B cell (primary cell): ENCODE measurements at regions not wholly inside any gene's neighbourhood (a gene's known extent, or its start where the extent isn't known, plus 50 kb on each side); places are given as distances from the start of the nearest gene placed in this dataset.

Source experiments
- ATAC-seq: fragments of 200-7000 bp; cut with Tn5 transposase; one replicate; pipeline ENCODE4 v1.10.0; 2021; ENCODE audit warnings: low read depth, mild to moderate bottlenecking, moderate number of reproducible peaks, moderate library complexity
- CTCF ChIA-PET: fragments of 350-600 bp; sonication (Branson Sonifier 250); formaldehyde crosslinking; loops from one replicate; lab custom pipeline; 2021; ENCODE audit warnings: antibody characterized with exemption, inconsistent platforms; lab: Charles Lee
- POLR2A ChIA-PET: fragments of 350-600 bp; sonication (Branson Sonifier 250); formaldehyde crosslinking; loops from one replicate; lab custom pipeline; 2021; ENCODE audit warnings: antibody characterized with exemption; lab: Charles Lee
- DNase-seq: peaks from one replicate; pipeline ENCODE4 v3.0.0; 2013
- H2AFZ ChIP-seq: 2 replicates; pipeline ENCODE4 v1.6.1; 2012; ENCODE audit warnings: mild to moderate bottlenecking, low read depth, low read length; ENCODE audit not compliant: insufficient read depth, poor library complexity, severe bottlenecking
- H3K27ac ChIP-seq, 2 donors: 1 replicate in 1 of 2; 2 replicates in 1 of 2; pipeline ENCODE4 v1.5.1; 2012 to 2013; ENCODE audit warnings: low read length in 2 of 2, mild to moderate bottlenecking in 2 of 2, moderate library complexity in 1 of 2
- H3K27me3 ChIP-seq, 4 experiments: fragments of 200-600 bp in 1 of 4; sonication (generic) in 1 of 4; replicated peaks in 1 of 4; 1 replicate in 2 of 4; 2 replicates in 2 of 4; pipeline versions ENCODE4 v1.6.1 to v1.7.0; 2013 to 2016; ENCODE audit warnings: low read length in 3 of 4, mild to moderate bottlenecking in 2 of 4, mixed read lengths in 1 of 4, moderate library complexity in 1 of 4; ENCODE audit not compliant: insufficient read depth in 4 of 4, control insufficient read depth in 3 of 4; ENCODE audit errors: control extremely low read depth in 1 of 4
- H3K36me3 ChIP-seq, 2 experiments: replicated peaks in 1 of 2; 1 replicate in 1 of 2; 2 replicates in 1 of 2; pipeline versions ENCODE4 v1.6.1 to v1.7.1; 2013; ENCODE audit warnings: low read length in 1 of 2; ENCODE audit not compliant: insufficient read depth in 2 of 2, control insufficient read depth in 1 of 2; ENCODE audit errors: control extremely low read depth in 1 of 2, extremely low read depth in 1 of 2
- H3K4me1 ChIP-seq, 2 donors: fragments of 200-600 bp in 1 of 2; sonication (generic) in 1 of 2; 1 replicate in 1 of 2; 2 replicates in 1 of 2; pipeline versions ENCODE4 v1.5.1 to v1.6.1; 2013 to 2017; ENCODE audit warnings: low read length in 2 of 2; ENCODE audit not compliant: control insufficient read depth in 2 of 2, insufficient read depth in 2 of 2
- H3K4me2 ChIP-seq: replicated peaks from 2 replicates; pipeline ENCODE3; 2012; ENCODE audit warnings: mild to moderate bottlenecking, low read depth, low read length; ENCODE audit not compliant: poor library complexity, severe bottlenecking
- H3K4me3 ChIP-seq, 5 experiments: fragments of 200-600 bp in 1 of 5; sonication (generic) in 1 of 5; 1 replicate in 3 of 5; 2 replicates in 2 of 5; pipeline versions ENCODE4 v1.5.1 to v1.7.0; 2011 to 2016; ENCODE audit warnings: low read length in 4 of 5, mild to moderate bottlenecking in 4 of 5, low read depth in 2 of 5, control low read depth in 1 of 5, moderate library complexity in 1 of 5; ENCODE audit not compliant: insufficient read depth in 1 of 5; ENCODE audit errors: control extremely low read depth in 1 of 5, extremely low read depth in 1 of 5
- H3K79me2 ChIP-seq: fragments of 200-600 bp; sonication (generic); one replicate; pipeline ENCODE4 v1.6.0; 2016; ENCODE audit warnings: low read length; ENCODE audit not compliant: control insufficient read depth, insufficient read depth
- H3K9ac ChIP-seq: fragments of 200-600 bp; sonication (generic); 2 replicates; pipeline ENCODE4 v1.6.1; 2017; ENCODE audit warnings: mild to moderate bottlenecking, low read length, moderate library complexity
- H3K9me3 ChIP-seq, 3 donors: one replicate each; pipeline versions ENCODE4 v1.6.1 to v1.7.1; 2013; ENCODE audit warnings: low read length in 2 of 3; ENCODE audit not compliant: control insufficient read depth in 2 of 3, insufficient read depth in 1 of 3; ENCODE audit errors: control extremely low read depth in 1 of 3
- H4K20me1 ChIP-seq: 2 replicates; pipeline ENCODE4 v1.6.0; 2012; ENCODE audit warnings: mild to moderate bottlenecking, low read length; ENCODE audit not compliant: insufficient read depth, control insufficient read depth, poor library complexity, severe bottlenecking
- H3K27ac Mint-ChIP-seq: one replicate; pipeline ENCODE4 v1.8.0; 2021; ENCODE audit warnings: mixed read lengths
- H3K27me3 Mint-ChIP-seq: one replicate; pipeline ENCODE4 v1.8.0; 2021; ENCODE audit warnings: mixed read lengths
- H3K4me1 Mint-ChIP-seq: one replicate; pipeline ENCODE4 v1.8.0; 2021; ENCODE audit warnings: mixed read lengths
- H3K4me3 Mint-ChIP-seq: one replicate; pipeline ENCODE4 v1.8.0; 2021; ENCODE audit warnings: mixed read lengths
- H3K9me3 Mint-ChIP-seq: one replicate; pipeline ENCODE4 v1.8.0; 2022; ENCODE audit warnings: mixed read lengths; ENCODE audit not compliant: insufficient read depth
- CTCF ChIP-seq: fragments of 200-600 bp; IDR thresholded peaks from one replicate; pipeline ENCODE4 v1.8.0; 2022; ENCODE audit warnings: antibody characterized with exemption, mild to moderate bottlenecking
- EZH2 ChIP-seq: IDR thresholded peaks from 2 replicates; pipeline ENCODE4 v1.6.1; 2012; ENCODE audit warnings: borderline replicate concordance, low read depth, mild to moderate bottlenecking, moderate library complexity, low read length; ENCODE audit not compliant: insufficient read depth, poor library complexity, severe bottlenecking
- WGBS: methylation state at CpG from one replicate; pipeline ENCODE4 v1.1.5; 2013; ENCODE audit warnings: missing lambda C conversion rate; ENCODE audit not compliant: insufficient coverage; 5-methylcytosine and 5-hydroxymethylcytosine counted together
- intact Hi-C: fragments of 100-400 bp; cut with micrococcal nuclease; formaldehyde crosslinking; loops from one replicate; pipeline ENCODE4 v1.10.0; 2022

GRCh38 chr20:16942051-16942450 is 193.9 kb downstream of the OTOR start:
- H3K27me3 Mint-ChIP-seq: no peaks in the 10 kb centered on the region
- Histone ChIP-seq H3K9me3 (no peaks in the 10 kb centered on the region), H3K36me3 (no peaks in the 10 kb centered on the region), H2AFZ (no peak overlapping the region), H4K20me1 (no peaks in the 10 kb centered on the region), H3K27ac (no peak overlapping the region), H3K4me3 (no peak overlapping the region), H3K4me2 (no peak overlapping the region), H3K79me2 (no peaks in the 10 kb centered on the region), H3K9ac (no peak overlapping the region), H3K4me1 (no peaks in the 10 kb centered on the region), H3K27me3 (no peaks in the 10 kb centered on the region)
- no peaks in the 10 kb centered on the region for H3K4me1 Mint-ChIP-seq
- DNase-seq (no peak), ATAC-seq (no peak)
- ChIA-PET POLR2A (no interaction called here), CTCF (no interaction called here)
- no peak overlapping the region for H3K27ac Mint-ChIP-seq
- 29% methylated on average over 1 of the region's 1 CpG for WGBS
- intact Hi-C loops: no loop called here
- no peak overlapping the region for H3K4me3 Mint-ChIP-seq
- H3K9me3 Mint-ChIP-seq: peaks cover 2% of the 10 kb centered on the region
- TF ChIP-seq CTCF (no peak), EZH2 (no peak)

GRCh38 chr20:16942756-16943155 is 194.6 kb downstream of the OTOR start:
- CTCF ChIA-PET: no interaction called here
- no peak for ATAC-seq

More at GRCh38 chr20:16942756-16943155, 194.6 kb downstream of the OTOR start:
- H4K20me1 ChIP-seq: no peaks in the 10 kb centered on the region
- H3K79me2 ChIP-seq: no peaks in the 10 kb centered on the region
- no peaks in the 10 kb centered on the region for H3K36me3 ChIP-seq
- H2AFZ ChIP-seq: no peak overlapping the region
- H3K27ac ChIP-seq: no peak overlapping the region
- Mint-ChIP-seq H3K9me3 (peaks cover 1% of the 10 kb centered on the region), H3K27ac (no peak overlapping the region), H3K27me3 (no peaks in the 10 kb centered on the region), H3K4me3 (no peak overlapping the region), H3K4me1 (no peaks in the 10 kb centered on the region)
- no peaks in the 10 kb centered on the region for H3K27me3 ChIP-seq
- no peak overlapping the region for H3K4me3 ChIP-seq
- intact Hi-C loops: no loop called here
- TF ChIP-seq EZH2 (no peak), CTCF (no peak)
- DNase-seq: no peak
- H3K9ac ChIP-seq: no peak overlapping the region
- POLR2A ChIA-PET: no interaction called here
- H3K4me1 ChIP-seq: no peaks in the 10 kb centered on the region
- no peaks in the 10 kb centered on the region for H3K9me3 ChIP-seq
- WGBS: no CpG with 5 or more reads among the region's 2 CpGs
- H3K4me2 ChIP-seq: no peak overlapping the region
